Stimulated activated CD8-positive, alpha-beta memory T cell treated with anti-CD3 and anti-CD28 coated beads, Interleukin-4, amount 100 ng/mL, for 48 hours (primary cell): ENCODE measurements at regions not wholly inside any gene's neighbourhood (a gene's known extent, or its start where the extent isn't known, plus 50 kb on each side); places are given as distances from the start of the nearest gene placed in this dataset.

Experiments used
- DNase-seq: peaks from one replicate; pipeline ENCODE4 v3.0.0-alpha.2; 2020

- DNase-seq = no peak
Measured at GRCh38 chr14:101220921-101221510, 317.5 kb upstream of the RTL1 start.

- DNase-seq = no peak
Measured at GRCh38 chr14:101221549-101222160, 318.1 kb upstream of the RTL1 start.

GRCh38 chr14:101222362-101223070 is 319.0 kb upstream of the RTL1 start:
- DNase-seq = no peak

GRCh38 chr14:101223127-101223526 is 319.6 kb upstream of the RTL1 start:
- no peak for DNase-seq

- DNase-seq = no peak
Measured at GRCh38 chr14:101223561-101224162, 320.1 kb upstream of the RTL1 start.

- no peak for DNase-seq
Measured at GRCh38 chr14:101224356-101225156, 321.0 kb upstream of the RTL1 start.

GRCh38 chr14:101225157-101226152 is 321.9 kb upstream of the RTL1 start:
- DNase-seq = peak; percentile 27

- no peak for DNase-seq
Measured at GRCh38 chr14:101226265-101226602, 322.7 kb upstream of the RTL1 start.

- no peak for DNase-seq
Measured at GRCh38 chr14:101226603-101227425, 323.3 kb upstream of the RTL1 start.

GRCh38 chr14:101227611-101228594 is 324.4 kb upstream of the RTL1 start:
- no peak for DNase-seq

- DNase-seq = no peak
Measured at GRCh38 chr14:101228949-101229541, 325.5 kb upstream of the RTL1 start.

GRCh38 chr14:101229666-101230065 is 326.1 kb upstream of the RTL1 start:
- no peak for DNase-seq

- no peak for DNase-seq
Measured at GRCh38 chr14:101230161-101230850, 326.8 kb upstream of the RTL1 start.

- no peak for DNase-seq
Measured at GRCh38 chr14:101230851-101231550, 327.5 kb upstream of the RTL1 start.

- DNase-seq = no peak
Measured at GRCh38 chr14:101231828-101232227, 328.3 kb upstream of the RTL1 start.

GRCh38 chr14:101232340-101233020 is 328.8 kb upstream of the DIO3 start:
- DNase-seq = no peak

- DNase-seq = no peak
Measured at GRCh38 chr14:101233021-101233366, 328.3 kb upstream of the DIO3 start.

GRCh38 chr14:101233391-101233790 is 327.9 kb upstream of the DIO3 start:
- no peak for DNase-seq
